ENCODE measurements at regions not wholly inside any gene's neighbourhood (a gene's known extent, or its start where the extent isn't known, plus 50 kb on each side); places are given as distances from the start of the nearest gene placed in this dataset.

DNA sequence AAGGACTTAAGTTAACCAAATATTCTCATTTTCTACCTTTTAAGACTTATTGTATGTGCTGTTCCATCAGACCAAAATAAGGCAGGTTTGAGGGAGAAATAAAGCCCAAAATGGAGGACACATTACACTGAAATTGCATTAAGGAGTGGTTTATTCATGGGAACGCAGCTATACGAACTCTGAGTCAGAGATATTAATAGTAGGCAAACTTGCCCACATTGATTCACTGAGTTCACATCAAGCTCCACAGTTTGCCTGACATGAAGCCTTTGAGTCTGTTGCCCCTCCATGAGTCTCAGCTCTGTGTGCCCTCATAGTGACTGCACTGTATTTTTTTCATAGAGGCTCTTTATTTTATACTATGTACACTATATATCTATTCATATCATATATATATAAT lies 135.0 kb upstream of the SNX2 start:
- no peaks in the 10 kb centered on the region for H3K79me2 ChIP-seq (ENCODE audit: control insufficient read depth, insufficient read depth, low read length)
- DNase-seq (ENCODE audit: low read depth in 2 of 2): no peak
- no peaks in the 10 kb centered on the region for H3K9me3 ChIP-seq (ENCODE audit: control insufficient read depth, insufficient read depth, low read depth, low read length)
- H3K4me2 ChIP-seq (ENCODE audit: extremely low read depth, insufficient read depth, low read length): no peak overlapping the region
- no peak overlapping the region for H3K4me3 ChIP-seq (replicated peaks in 1 of 4; ENCODE audit: control extremely low read depth in 1 of 4, insufficient read depth in 1 of 4, low read depth in 3 of 4, low read length in 4 of 4)
- no peak overlapping the region for H3K27ac ChIP-seq (ENCODE audit: insufficient read depth, low read length)
- no peaks in the 10 kb centered on the region for H4K20me1 ChIP-seq (ENCODE audit: control insufficient read depth, extremely low read depth, insufficient read depth, low read length)
- H3K36me3 ChIP-seq (ENCODE audit: control insufficient read depth, insufficient read depth, low read length): no peaks in the 10 kb centered on the region
- no peaks in the 10 kb centered on the region for H3K27me3 ChIP-seq (ENCODE audit: control insufficient read depth, insufficient read depth, low read length)
- H2AFZ ChIP-seq (ENCODE audit: low read length): no peak overlapping the region
- TF ChIP-seq CTCF (conservative IDR thresholded peaks at IDR 0.05 in 1 of 2, IDR thresholded peaks at IDR 0.05 in 1 of 2; ENCODE audit: low read depth in 1 of 2, low read length in 2 of 2): no peak
- no peak for TF ChIP-seq EZH2 (IDR thresholded peaks at IDR 0.05; ENCODE audit: low read length, missing control alignments)
- no peak overlapping the region for H3K9ac ChIP-seq (ENCODE audit: insufficient read depth, low read length)
- H3K4me1 ChIP-seq (ENCODE audit: control insufficient read depth, extremely low read depth, insufficient read depth, low read length): no peaks in the 10 kb centered on the region

DNA sequence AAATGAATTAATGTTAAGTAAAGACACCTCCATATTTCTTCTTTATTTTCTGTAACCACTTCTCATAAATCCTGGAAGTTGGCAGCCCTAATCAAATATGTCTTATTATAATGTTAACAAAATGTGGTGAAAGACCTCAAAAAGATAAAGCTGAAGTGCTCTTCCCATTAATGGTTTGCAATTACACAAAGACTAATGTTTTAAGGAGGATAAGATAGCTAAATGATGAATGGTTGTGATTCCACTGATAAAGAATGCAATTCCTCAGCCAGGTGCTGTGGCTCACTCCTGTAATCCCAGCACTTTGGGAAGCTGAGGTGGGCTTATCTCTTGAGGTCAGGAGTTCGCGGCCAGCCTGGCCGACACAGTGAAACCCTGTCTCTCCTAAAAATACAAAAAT lies 125.8 kb upstream of the SNX2 start:
- Histone ChIP-seq H3K27ac (ENCODE audit: insufficient read depth, low read length) (no peak overlapping the region), H3K4me1 (ENCODE audit: control insufficient read depth, extremely low read depth, insufficient read depth, low read length) (no peaks in the 10 kb centered on the region), H3K79me2 (ENCODE audit: control insufficient read depth, insufficient read depth, low read length) (no peaks in the 10 kb centered on the region), H3K27me3 (ENCODE audit: control insufficient read depth, insufficient read depth, low read length) (no peaks in the 10 kb centered on the region), H3K9me3 (ENCODE audit: control insufficient read depth, insufficient read depth, low read depth, low read length) (no peaks in the 10 kb centered on the region), H3K4me3 (replicated peaks in 1 of 4; ENCODE audit: control extremely low read depth in 1 of 4, insufficient read depth in 1 of 4, low read depth in 3 of 4, low read length in 4 of 4) (no peak overlapping the region), H3K4me2 (ENCODE audit: extremely low read depth, insufficient read depth, low read length) (no peak overlapping the region), H4K20me1 (ENCODE audit: control insufficient read depth, extremely low read depth, insufficient read depth, low read length) (no peaks in the 10 kb centered on the region), H3K9ac (ENCODE audit: insufficient read depth, low read length) (no peak overlapping the region), H2AFZ (ENCODE audit: low read length) (no peak overlapping the region), H3K36me3 (ENCODE audit: control insufficient read depth, insufficient read depth, low read length) (no peaks in the 10 kb centered on the region)
- peak in 1 of 2 donors; percentile 64 for DNase-seq (ENCODE audit: low read depth in 2 of 2)
- no peak for TF ChIP-seq CTCF (conservative IDR thresholded peaks at IDR 0.05 in 1 of 2, IDR thresholded peaks at IDR 0.05 in 1 of 2; ENCODE audit: low read depth in 1 of 2, low read length in 2 of 2)
- no peak for TF ChIP-seq EZH2 (IDR thresholded peaks at IDR 0.05; ENCODE audit: low read length, missing control alignments)

DNA sequence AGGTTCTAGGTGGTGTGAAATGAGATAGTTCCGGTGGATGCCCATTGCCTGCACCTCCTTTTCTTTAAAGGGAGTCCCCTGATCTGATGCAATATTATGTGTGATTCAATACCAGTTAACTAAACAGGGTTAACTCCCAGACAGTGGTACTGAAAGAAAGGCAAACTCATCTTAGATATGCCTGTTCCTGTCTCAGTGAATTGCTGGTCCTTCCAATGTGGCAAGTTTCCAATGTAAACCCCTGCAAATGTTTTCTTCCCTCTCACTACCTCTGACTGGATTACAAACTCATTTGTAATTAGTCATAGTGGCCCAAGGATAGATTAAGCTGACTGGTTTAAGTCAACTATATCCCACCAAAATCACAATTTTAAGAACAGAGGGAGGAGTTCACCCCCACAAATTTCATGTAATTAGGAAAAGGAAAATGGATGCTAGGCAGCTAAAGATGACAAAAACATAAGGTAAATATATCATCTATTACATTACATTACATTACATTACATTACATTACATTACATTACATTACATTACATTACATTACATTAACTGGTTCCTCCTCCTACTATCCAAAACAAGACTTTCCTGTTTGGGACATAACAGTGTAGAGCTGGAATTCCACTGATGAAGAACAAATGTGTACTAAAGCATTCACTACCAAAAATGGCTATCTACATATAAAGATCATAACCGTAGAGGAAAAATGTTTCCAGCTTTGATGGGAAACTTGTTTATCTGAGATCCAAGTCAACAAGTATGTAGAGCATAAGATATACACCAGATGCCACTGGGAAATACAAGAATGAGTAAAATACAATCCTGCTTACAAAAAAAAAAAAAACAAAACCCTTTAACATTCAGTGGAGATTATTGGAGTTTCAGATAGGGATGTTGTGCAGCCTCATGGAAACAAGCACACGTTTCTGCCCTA lies 121.5 kb upstream of the SNX2 start:
- no peak overlapping the region for H3K9ac ChIP-seq (ENCODE audit: insufficient read depth, low read length)
- H4K20me1 ChIP-seq (ENCODE audit: control insufficient read depth, extremely low read depth, insufficient read depth, low read length): no peaks in the 10 kb centered on the region
- H3K79me2 ChIP-seq (ENCODE audit: control insufficient read depth, insufficient read depth, low read length): no peaks in the 10 kb centered on the region
- no peak for TF ChIP-seq CTCF (conservative IDR thresholded peaks at IDR 0.05 in 1 of 2, IDR thresholded peaks at IDR 0.05 in 1 of 2; ENCODE audit: low read depth in 1 of 2, low read length in 2 of 2)
- no peak for TF ChIP-seq EZH2 (IDR thresholded peaks at IDR 0.05; ENCODE audit: low read length, missing control alignments)
- no peaks in the 10 kb centered on the region for H3K27me3 ChIP-seq (ENCODE audit: control insufficient read depth, insufficient read depth, low read length)
- DNase-seq (ENCODE audit: low read depth in 2 of 2): peak; percentile 48 to 63
- no peaks in the 10 kb centered on the region for H3K9me3 ChIP-seq (ENCODE audit: control insufficient read depth, insufficient read depth, low read depth, low read length)
- no peak overlapping the region for H3K4me3 ChIP-seq (replicated peaks in 1 of 4; ENCODE audit: control extremely low read depth in 1 of 4, insufficient read depth in 1 of 4, low read depth in 3 of 4, low read length in 4 of 4)
- no peak overlapping the region for H2AFZ ChIP-seq (ENCODE audit: low read length)
- no peaks in the 10 kb centered on the region for H3K4me1 ChIP-seq (ENCODE audit: control insufficient read depth, extremely low read depth, insufficient read depth, low read length)
- no peaks in the 10 kb centered on the region for H3K36me3 ChIP-seq (ENCODE audit: control insufficient read depth, insufficient read depth, low read length)
- H3K27ac ChIP-seq (ENCODE audit: insufficient read depth, low read length): no peak overlapping the region
- no peak overlapping the region for H3K4me2 ChIP-seq (ENCODE audit: extremely low read depth, insufficient read depth, low read length)
